Adrenal gland (tissue), 9 donors: ENCODE measurements at regions not wholly inside any gene's neighbourhood (a gene's known extent, or its start where the extent isn't known, plus 50 kb on each side); places are given as distances from the start of the nearest gene placed in this dataset.

ENCODE experiments used
- DNase-seq, 7 donors: peaks; one replicate each; pipeline ENCODE4 v3.0.0-alpha.2; 2019 to 2020
- H3K27ac ChIP-seq, 5 donors: fragments of 200-600 bp; sonication (generic) in 4 of 5; 1 replicate in 3 of 5; 2 replicates in 2 of 5; pipeline versions ENCODE4 v1.5.1 to v1.8.0; 2016 to 2020; ENCODE audit warnings: mild to moderate bottlenecking in 1 of 5
- H3K27me3 ChIP-seq: fragments of 200-600 bp; 2 replicates; pipeline ENCODE4 v1.8.0; 2021
- H3K36me3 ChIP-seq, 2 donors: fragments of 200-600 bp; replicated peaks in 1 of 2; 1 replicate in 1 of 2; 2 replicates in 1 of 2; pipeline versions ENCODE4 v1.5.1 to v1.8.0; 2018 to 2022
- H3K4me1 ChIP-seq, 2 donors: fragments of 200-600 bp; replicated peaks in 1 of 2; 1 replicate in 1 of 2; 2 replicates in 1 of 2; pipeline versions ENCODE4 v1.5.1 to v1.8.0; 2018 to 2021
- H3K4me3 ChIP-seq, 4 donors: fragments of 200-600 bp; sonication (generic) in 3 of 4; one replicate each; pipeline ENCODE4 v1.5.1; 2016 to 2018
- H3K9me3 ChIP-seq, 3 donors: fragments of 200-600 bp; sonication (generic) in 1 of 3; replicated peaks in 1 of 3; 1 replicate in 2 of 3; 2 replicates in 1 of 3; pipeline versions ENCODE4 v1.5.1 to v1.8.0; 2016 to 2021
- POLR2A ChIP-seq, 2 donors: fragments of 450-650 bp; IDR thresholded peaks; one replicate each; pipeline ENCODE4 v1.6.1; 2017; ENCODE audit warnings: antibody characterized with exemption in 2 of 2, mild to moderate bottlenecking in 2 of 2, moderate library complexity in 1 of 2
- WGBS, 4 donors: extraction: QIAGEN DNeasy Blood & Tissue Kit in 2 of 4; methylation state at CpG; one replicate each; pipeline versions ENCODE4 v1.1.5 to v1.1.7; 2013 to 2017; 5-methylcytosine and 5-hydroxymethylcytosine counted together
- intact Hi-C, 2 donors: fragments of 100-400 bp; cut with DNase I; formaldehyde crosslinking; loops; one replicate each; pipeline versions ENCODE4 v1.14.1 to v1.15.0; 2022 to 2023
- small RNA-seq, 2 donors: library from RNA; depleted of rRNA; stranded (forward); fragments of <200 nt; gene quantifications; one replicate each; pipeline ENCODE3, GENCODE V24; 2016
- TF ChIP-seq, protein P1 (sequence below), 6 experiments: fragments of 450-650 bp in 4 of 6; fragments of 200-600 bp in 2 of 6; sonication (generic) in 1 of 6; IDR thresholded peaks; 1 replicate in 5 of 6; 2 replicates in 1 of 6; pipeline versions ENCODE4 v1.5.1 to v1.8.0; 2016 to 2021; ENCODE audit warnings: antibody characterized with exemption in 6 of 6, mild to moderate bottlenecking in 2 of 6, moderate library complexity in 1 of 6
- donor health status: healthy with polysubstance abuse.
- donor health status: Bipolar disorder and iron deficiency.
- donor health status: DM: yes; HTN: yes; CAD: no.
- donor health status: DM: no; HTN: no; CAD: no.
- donor health status: DM: no; HTN: no; CAD: no.

DNA sequence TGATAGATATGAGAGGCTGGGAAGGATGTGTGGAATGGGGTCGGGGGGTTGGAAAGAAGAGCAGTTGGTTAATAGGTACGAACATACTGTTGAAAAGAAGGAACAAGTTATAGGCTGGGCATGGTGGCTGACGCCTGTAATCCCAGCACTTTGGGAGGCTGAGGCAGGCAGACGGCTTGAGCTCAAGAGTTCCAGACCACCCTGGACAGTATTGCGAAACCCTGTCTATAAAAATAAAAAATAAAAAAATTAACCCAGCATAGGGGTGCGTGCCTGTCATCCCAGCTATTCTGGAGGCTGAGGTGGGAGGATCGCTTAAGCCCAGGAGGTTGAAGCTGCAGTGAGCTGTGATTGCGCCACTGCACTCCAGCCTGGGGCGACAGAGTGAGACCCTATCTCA lies 58.5 kb upstream of the NHSL2 start:
- 71 to 76% (median 72%) methylated on average over 9 of the region's 9 CpGs for WGBS, 4 donors
- intact Hi-C loops = no loop called here

DNA sequence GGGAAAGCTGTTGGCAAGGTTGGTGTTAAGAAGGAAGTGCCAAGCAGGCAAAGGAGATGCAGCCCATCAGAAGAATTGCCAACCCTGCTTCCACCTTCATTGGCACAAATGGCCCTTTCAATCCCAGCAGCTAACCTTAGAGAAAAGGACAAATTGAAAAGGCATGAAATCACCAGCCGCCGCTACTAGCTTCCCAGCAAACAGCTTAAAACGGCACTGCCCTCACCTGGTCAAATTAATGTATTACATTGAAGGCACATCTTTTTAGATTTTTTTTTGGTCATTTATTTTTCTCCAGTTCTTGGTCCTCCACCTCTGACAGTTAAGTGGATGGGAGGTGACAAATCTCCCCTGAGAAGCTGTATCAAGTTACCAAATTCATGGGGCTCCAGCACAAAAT lies 51.0 kb upstream of the NHSL2 start:
- H3K27ac ChIP-seq = no peak overlapping the region
- TF ChIP-seq, protein P1, sequence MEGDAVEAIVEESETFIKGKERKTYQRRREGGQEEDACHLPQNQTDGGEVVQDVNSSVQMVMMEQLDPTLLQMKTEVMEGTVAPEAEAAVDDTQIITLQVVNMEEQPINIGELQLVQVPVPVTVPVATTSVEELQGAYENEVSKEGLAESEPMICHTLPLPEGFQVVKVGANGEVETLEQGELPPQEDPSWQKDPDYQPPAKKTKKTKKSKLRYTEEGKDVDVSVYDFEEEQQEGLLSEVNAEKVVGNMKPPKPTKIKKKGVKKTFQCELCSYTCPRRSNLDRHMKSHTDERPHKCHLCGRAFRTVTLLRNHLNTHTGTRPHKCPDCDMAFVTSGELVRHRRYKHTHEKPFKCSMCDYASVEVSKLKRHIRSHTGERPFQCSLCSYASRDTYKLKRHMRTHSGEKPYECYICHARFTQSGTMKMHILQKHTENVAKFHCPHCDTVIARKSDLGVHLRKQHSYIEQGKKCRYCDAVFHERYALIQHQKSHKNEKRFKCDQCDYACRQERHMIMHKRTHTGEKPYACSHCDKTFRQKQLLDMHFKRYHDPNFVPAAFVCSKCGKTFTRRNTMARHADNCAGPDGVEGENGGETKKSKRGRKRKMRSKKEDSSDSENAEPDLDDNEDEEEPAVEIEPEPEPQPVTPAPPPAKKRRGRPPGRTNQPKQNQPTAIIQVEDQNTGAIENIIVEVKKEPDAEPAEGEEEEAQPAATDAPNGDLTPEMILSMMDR (IDR thresholded peaks at IDR 0.05) = peak; percentile 23 to 64 (median 44)
- no peak for TF ChIP-seq POLR2A (IDR thresholded peaks at IDR 0.05)
- no peaks in the 10 kb centered on the region for H3K4me1 ChIP-seq
- H3K36me3 ChIP-seq = no peaks in the 10 kb centered on the region
- intact Hi-C loops = no loop called here
- no peak overlapping the region for H3K4me3 ChIP-seq
- peak in 6 of 7 donors; percentile 23 to 53 (median 40) for DNase-seq
- H3K9me3 ChIP-seq = no peaks in the 10 kb centered on the region
- H3K27me3 ChIP-seq = peaks cover 28% of the 10 kb centered on the region
- 0 to 17% (median 3%) methylated on average over 3 of the region's 3 CpGs for WGBS, 4 donors

More for the DNA sequence above, 58.5 kb upstream of the NHSL2 start:
- Histone ChIP-seq H3K27me3 (peaks cover 13% of the 10 kb centered on the region), H3K36me3 (no peaks in the 10 kb centered on the region), H3K4me3 (no peak overlapping the region), H3K4me1 (no peaks in the 10 kb centered on the region), H3K27ac (no peak overlapping the region), H3K9me3 (no peaks in the 10 kb centered on the region)
- DNase-seq = no peak
- TF ChIP-seq, protein P1 (IDR thresholded peaks at IDR 0.05) = no peak
- no peak for TF ChIP-seq POLR2A (IDR thresholded peaks at IDR 0.05)

Small RNA genes lying in the stretch of these regions (small RNA-seq; reads per million reads assigned to genes)
- 0 reads per million in 2 donors for gene BX276092.3
